ENCODE measurements at regions not wholly inside any gene's neighbourhood (a gene's known extent, or its start where the extent isn't known, plus 50 kb on each side); places are given as distances from the start of the nearest gene placed in this dataset.

- FAIRE-seq (no peak), DNase-seq (no peak)
- H3K9ac ChIP-seq (ENCODE audit: low read length in 3 of 3) = no peak overlapping the region
- no peaks in the 10 kb centered on the region for H3K4me1 ChIP-seq (ENCODE audit: control insufficient read depth in 2 of 3, insufficient read depth in 2 of 3, low read depth in 1 of 3, low read length in 3 of 3)
- no peaks in the 10 kb centered on the region for H3K9me3 ChIP-seq (ENCODE audit: control insufficient read depth in 2 of 3, insufficient read depth in 1 of 3, low read length in 3 of 3)
- no peak for TF ChIP-seq CTCF (IDR thresholded peaks at IDR 0.05; ENCODE audit: borderline replicate concordance, extremely low read depth, insufficient read depth)
- H3K36me3 ChIP-seq (ENCODE audit: control insufficient read depth in 2 of 3, insufficient read depth in 3 of 3, low read length in 3 of 3) = no peaks in the 10 kb centered on the region
- H3K27me3 ChIP-seq (ENCODE audit: control insufficient read depth, insufficient read depth, low read length) = no peaks in the 10 kb centered on the region
- no peak overlapping the region for H3K4me3 ChIP-seq (ENCODE audit: low read length in 3 of 3)
- intact Hi-C loops (cut with DNase I) = no loop called here
- H3K27ac ChIP-seq (ENCODE audit: low read depth in 2 of 2, low read length in 2 of 2) = no peak overlapping the region
Observed at GRCh38 chr16:86777381-86777946, 199.1 kb downstream of the FOXL1 start.

GRCh38 chr16:86778108-86778745 is 199.9 kb downstream of the FOXL1 start:
- no peaks in the 10 kb centered on the region for H3K9me3 ChIP-seq (ENCODE audit: control insufficient read depth in 2 of 3, insufficient read depth in 1 of 3, low read length in 3 of 3)
- no peak overlapping the region for H3K27ac ChIP-seq (ENCODE audit: low read depth in 2 of 2, low read length in 2 of 2)
- H3K4me3 ChIP-seq (ENCODE audit: low read length in 3 of 3) = no peak overlapping the region
- DNase-seq (no peak), FAIRE-seq (no peak)
- H3K4me1 ChIP-seq (ENCODE audit: control insufficient read depth in 2 of 3, insufficient read depth in 2 of 3, low read depth in 1 of 3, low read length in 3 of 3) = no peaks in the 10 kb centered on the region
- no peaks in the 10 kb centered on the region for H3K27me3 ChIP-seq (ENCODE audit: control insufficient read depth, insufficient read depth, low read length)
- H3K36me3 ChIP-seq (ENCODE audit: control insufficient read depth in 2 of 3, insufficient read depth in 3 of 3, low read length in 3 of 3) = no peaks in the 10 kb centered on the region
- H3K9ac ChIP-seq (ENCODE audit: low read length in 3 of 3) = no peak overlapping the region
- TF ChIP-seq CTCF (IDR thresholded peaks at IDR 0.05; ENCODE audit: borderline replicate concordance, extremely low read depth, insufficient read depth) = no peak
- intact Hi-C loops (cut with DNase I) = no loop called here

GRCh38 chr16:86778978-86779377 is 200.6 kb downstream of the FOXL1 start:
- no peaks in the 10 kb centered on the region for H3K27me3 ChIP-seq (ENCODE audit: control insufficient read depth, insufficient read depth, low read length)
- no peaks in the 10 kb centered on the region for H3K36me3 ChIP-seq (ENCODE audit: control insufficient read depth in 2 of 3, insufficient read depth in 3 of 3, low read length in 3 of 3)
- no peak overlapping the region for H3K4me3 ChIP-seq (ENCODE audit: low read length in 3 of 3)
- FAIRE-seq (no peak), DNase-seq (no peak)
- H3K4me1 ChIP-seq (ENCODE audit: control insufficient read depth in 2 of 3, insufficient read depth in 2 of 3, low read depth in 1 of 3, low read length in 3 of 3) = no peaks in the 10 kb centered on the region
- no peaks in the 10 kb centered on the region for H3K9me3 ChIP-seq (ENCODE audit: control insufficient read depth in 2 of 3, insufficient read depth in 1 of 3, low read length in 3 of 3)
- intact Hi-C loops (cut with DNase I) = no loop called here
- H3K27ac ChIP-seq (ENCODE audit: low read depth in 2 of 2, low read length in 2 of 2) = no peak overlapping the region
- no peak overlapping the region for H3K9ac ChIP-seq (ENCODE audit: low read length in 3 of 3)
- no peak for TF ChIP-seq CTCF (IDR thresholded peaks at IDR 0.05; ENCODE audit: borderline replicate concordance, extremely low read depth, insufficient read depth)

All from kidney (tissue), 13 donors.